Caco-2 (cell line): ENCODE measurements at regions not wholly inside any gene's neighbourhood (a gene's known extent, or its start where the extent isn't known, plus 50 kb on each side); places are given as distances from the start of the nearest gene placed in this dataset.

Source experiments
- BruUV-seq: library from RNA; stranded (reverse); fragments of 400-500 nt; replicated peaks from 2 replicates; lab custom pipeline; 2021; lab: Mats Ljungman, UMichigan
- CTCF ChIA-PET: fragments of 300-600 bp; sonication (Branson Sonifier 250); formaldehyde crosslinking; loops from one replicate; lab custom pipeline; 2022; ENCODE audit warnings: antibody characterized with exemption; lab: Charles Lee
- POLR2A ChIA-PET: fragments of 300-600 bp; sonication (Branson Sonifier 250); formaldehyde crosslinking; loops from one replicate; lab custom pipeline; 2022; ENCODE audit warnings: antibody characterized with exemption; lab: Charles Lee
- DNase-seq, 2 experiments: peaks; one replicate each; pipeline versions ENCODE4 v3.0.0 to v3.0.0-alpha.2; 2020 to 2022
- H3K27me3 ChIP-seq: replicated peaks from 2 replicates; pipeline ENCODE4 v1.6.0; 2011; ENCODE audit warnings: low read length; ENCODE audit not compliant: control insufficient read depth, insufficient read depth
- H3K36me3 ChIP-seq: 2 replicates; pipeline ENCODE4 v1.5.1; 2011; ENCODE audit warnings: low read length; ENCODE audit not compliant: control insufficient read depth, insufficient read depth
- H3K4me1 ChIP-seq: fragments of 250-450 bp; sonication (Bioruptor Pico); 2 replicates; pipeline ENCODE4 v1.5.1; 2020; ENCODE audit warnings: mild to moderate bottlenecking
- H3K4me3 ChIP-seq: 2 replicates; pipeline ENCODE4 v1.5.1; 2011; ENCODE audit warnings: low read depth, mild to moderate bottlenecking, control low read depth, low read length
- H3K9me3 ChIP-seq: fragments of 250-450 bp; sonication (Bioruptor Pico); 2 replicates; pipeline ENCODE4 v1.5.1; 2020; ENCODE audit warnings: mild to moderate bottlenecking, moderate library complexity
- H3K27ac Mint-ChIP-seq: one replicate; pipeline ENCODE4 v1.8.0; 2022; ENCODE audit warnings: mixed read lengths; ENCODE audit not compliant: unreplicated experiment
- H3K27me3 Mint-ChIP-seq: one replicate; pipeline ENCODE4 v1.8.0; 2022; ENCODE audit warnings: mixed read lengths; ENCODE audit not compliant: insufficient read depth, unreplicated experiment
- H3K36me3 Mint-ChIP-seq: one replicate; pipeline ENCODE4 v1.8.0; 2022; ENCODE audit warnings: mild to moderate bottlenecking, mixed read lengths; ENCODE audit not compliant: insufficient read depth, unreplicated experiment
- H3K4me1 Mint-ChIP-seq: one replicate; pipeline ENCODE4 v1.8.0; 2022; ENCODE audit warnings: low read depth, mixed read lengths; ENCODE audit not compliant: unreplicated experiment
- H3K4me3 Mint-ChIP-seq: one replicate; pipeline ENCODE4 v1.8.0; 2022; ENCODE audit warnings: mild to moderate bottlenecking, moderate library complexity, mixed read lengths; ENCODE audit not compliant: unreplicated experiment
- H3K9me3 Mint-ChIP-seq: one replicate; pipeline ENCODE4 v1.8.0; 2022; ENCODE audit warnings: mixed read lengths; ENCODE audit not compliant: unreplicated experiment
- CTCF ChIP-seq, 2 experiments: fragments of 200-600 bp in 1 of 2; IDR thresholded peaks; 1 replicate in 1 of 2; 2 replicates in 1 of 2; pipeline versions ENCODE4 v1.5.1 to v1.8.0; 2011 to 2022; ENCODE audit warnings: antibody characterized with exemption in 1 of 2, control low read depth in 1 of 2, inconsistent platforms in 1 of 2, low read depth in 1 of 2, low read length in 1 of 2, mild to moderate bottlenecking in 1 of 2, moderate library complexity in 1 of 2; ENCODE audit not compliant: insufficient read depth in 1 of 2, severe bottlenecking in 1 of 2, unreplicated experiment in 1 of 2
- intact Hi-C: fragments of 100-400 bp; cut with micrococcal nuclease; formaldehyde crosslinking; loops from one replicate; pipeline ENCODE4 v1.10.0; 2022; ENCODE audit not compliant: unreplicated experiment

GRCh38 chr9:82554381-82554780 lies 508.6 kb downstream of the RASEF start:
- H3K4me3 Mint-ChIP-seq, result no peak overlapping the region
- ChIA-PET POLR2A (no interaction called here), CTCF (no interaction called here)
- no peaks in the 10 kb centered on the region for H3K27me3 Mint-ChIP-seq
- H3K9me3 ChIP-seq, result no peaks in the 10 kb centered on the region
- no peak for DNase-seq
- no TSS peak for BruUV-seq
- no peak for TF ChIP-seq CTCF (IDR thresholded peaks at IDR 0.05; ENCODE audit: insufficient read depth in 1 of 2, low read depth in 1 of 2, low read length in 1 of 2, severe bottlenecking in 1 of 2, unreplicated experiment in 1 of 2)
- H3K36me3 Mint-ChIP-seq, result no peaks in the 10 kb centered on the region
- intact Hi-C loops, result no loop called here
- no peak overlapping the region for H3K27ac Mint-ChIP-seq
- no peaks in the 10 kb centered on the region for H3K9me3 Mint-ChIP-seq
- no peaks in the 10 kb centered on the region for H3K4me1 Mint-ChIP-seq
- H3K4me1 ChIP-seq, result no peaks in the 10 kb centered on the region
- no peaks in the 10 kb centered on the region for H3K27me3 ChIP-seq
- H3K4me3 ChIP-seq, result no peak overlapping the region
- H3K36me3 ChIP-seq, result no peaks in the 10 kb centered on the region

GRCh38 chr9:82555031-82555430 lies 507.9 kb downstream of the RASEF start:
- H3K27ac Mint-ChIP-seq, result no peak overlapping the region
- BruUV-seq, result no TSS peak
- no peaks in the 10 kb centered on the region for H3K36me3 Mint-ChIP-seq
- TF ChIP-seq CTCF (IDR thresholded peaks at IDR 0.05; ENCODE audit: insufficient read depth in 1 of 2, low read depth in 1 of 2, low read length in 1 of 2, severe bottlenecking in 1 of 2, unreplicated experiment in 1 of 2), result no peak
- CTCF ChIA-PET, result no interaction called here
- intact Hi-C loops, result no loop called here
- H3K4me3 ChIP-seq, result no peak overlapping the region
- no peaks in the 10 kb centered on the region for H3K27me3 ChIP-seq
- no peaks in the 10 kb centered on the region for H3K9me3 ChIP-seq
- H3K4me3 Mint-ChIP-seq, result no peak overlapping the region
- POLR2A ChIA-PET, result no interaction called here
- no peaks in the 10 kb centered on the region for H3K9me3 Mint-ChIP-seq
- no peaks in the 10 kb centered on the region for H3K4me1 ChIP-seq
- no peaks in the 10 kb centered on the region for H3K36me3 ChIP-seq
- no peaks in the 10 kb centered on the region for H3K4me1 Mint-ChIP-seq
- no peaks in the 10 kb centered on the region for H3K27me3 Mint-ChIP-seq
- no peak for DNase-seq

GRCh38 chr9:82555431-82556051 lies 507.4 kb downstream of the RASEF start:
- no TSS peak for BruUV-seq
- ChIA-PET POLR2A (no interaction called here), CTCF (no interaction called here)
- no peak for TF ChIP-seq CTCF (IDR thresholded peaks at IDR 0.05; ENCODE audit: insufficient read depth in 1 of 2, low read depth in 1 of 2, low read length in 1 of 2, severe bottlenecking in 1 of 2, unreplicated experiment in 1 of 2)
- no peaks in the 10 kb centered on the region for H3K27me3 Mint-ChIP-seq
- Histone ChIP-seq H3K4me1 (no peaks in the 10 kb centered on the region), H3K4me3 (no peak overlapping the region), H3K27me3 (no peaks in the 10 kb centered on the region), H3K9me3 (no peaks in the 10 kb centered on the region), H3K36me3 (no peaks in the 10 kb centered on the region)
- H3K9me3 Mint-ChIP-seq, result no peaks in the 10 kb centered on the region
- H3K4me1 Mint-ChIP-seq, result no peaks in the 10 kb centered on the region
- no peak for DNase-seq
- intact Hi-C loops, result no loop called here
- H3K4me3 Mint-ChIP-seq, result no peak overlapping the region
- H3K27ac Mint-ChIP-seq, result no peak overlapping the region
- H3K36me3 Mint-ChIP-seq, result no peaks in the 10 kb centered on the region
